ENCODE measurements at regions not wholly inside any gene's neighbourhood (a gene's known extent, or its start where the extent isn't known, plus 50 kb on each side); places are given as distances from the start of the nearest gene placed in this dataset.

DNA sequence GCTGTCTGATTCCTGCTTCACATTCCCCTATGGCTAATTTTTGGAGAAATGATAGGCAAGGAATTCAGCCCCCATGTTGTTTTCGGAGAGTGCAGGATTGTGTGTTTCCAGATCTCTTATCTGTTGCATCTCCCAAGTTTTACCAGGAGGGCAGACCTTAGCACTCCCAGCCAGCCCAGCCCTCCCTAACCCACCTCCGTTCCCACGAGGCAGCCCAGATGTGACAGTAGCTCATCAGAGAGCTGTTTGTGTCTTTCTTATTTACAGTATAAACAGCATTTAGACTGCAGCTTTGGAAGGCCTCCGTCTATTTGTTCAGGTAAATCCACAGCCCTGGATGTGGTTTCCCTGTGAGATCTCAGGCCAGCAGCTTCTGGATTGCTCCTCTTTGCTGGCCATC lies 91.6 kb downstream of the THNSL2 start:
- H3K27ac ChIP-seq: no peak overlapping the region
- DNase-seq: no peak
- WGBS, 4 donors: 84 to 91% (median 86%) methylated on average over 4 of the region's 4 CpGs
- no peaks in the 10 kb centered on the region for H3K9me3 ChIP-seq (replicated peaks in 1 of 3)
- TF ChIP-seq, protein P1, sequence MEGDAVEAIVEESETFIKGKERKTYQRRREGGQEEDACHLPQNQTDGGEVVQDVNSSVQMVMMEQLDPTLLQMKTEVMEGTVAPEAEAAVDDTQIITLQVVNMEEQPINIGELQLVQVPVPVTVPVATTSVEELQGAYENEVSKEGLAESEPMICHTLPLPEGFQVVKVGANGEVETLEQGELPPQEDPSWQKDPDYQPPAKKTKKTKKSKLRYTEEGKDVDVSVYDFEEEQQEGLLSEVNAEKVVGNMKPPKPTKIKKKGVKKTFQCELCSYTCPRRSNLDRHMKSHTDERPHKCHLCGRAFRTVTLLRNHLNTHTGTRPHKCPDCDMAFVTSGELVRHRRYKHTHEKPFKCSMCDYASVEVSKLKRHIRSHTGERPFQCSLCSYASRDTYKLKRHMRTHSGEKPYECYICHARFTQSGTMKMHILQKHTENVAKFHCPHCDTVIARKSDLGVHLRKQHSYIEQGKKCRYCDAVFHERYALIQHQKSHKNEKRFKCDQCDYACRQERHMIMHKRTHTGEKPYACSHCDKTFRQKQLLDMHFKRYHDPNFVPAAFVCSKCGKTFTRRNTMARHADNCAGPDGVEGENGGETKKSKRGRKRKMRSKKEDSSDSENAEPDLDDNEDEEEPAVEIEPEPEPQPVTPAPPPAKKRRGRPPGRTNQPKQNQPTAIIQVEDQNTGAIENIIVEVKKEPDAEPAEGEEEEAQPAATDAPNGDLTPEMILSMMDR (IDR thresholded peaks at IDR 0.05): no peak
- no peak for TF ChIP-seq POLR2A (IDR thresholded peaks at IDR 0.05)
- no peaks in the 10 kb centered on the region for H3K27me3 ChIP-seq
- H3K36me3 ChIP-seq (replicated peaks in 1 of 2): no peaks in the 10 kb centered on the region
- H3K4me1 ChIP-seq (replicated peaks in 1 of 2): peaks cover 6 to 7% of the 10 kb centered on the region in 2 donors
- H3K4me3 ChIP-seq: no peak overlapping the region
- intact Hi-C loops (cut with DNase I): no loop called here

DNA sequence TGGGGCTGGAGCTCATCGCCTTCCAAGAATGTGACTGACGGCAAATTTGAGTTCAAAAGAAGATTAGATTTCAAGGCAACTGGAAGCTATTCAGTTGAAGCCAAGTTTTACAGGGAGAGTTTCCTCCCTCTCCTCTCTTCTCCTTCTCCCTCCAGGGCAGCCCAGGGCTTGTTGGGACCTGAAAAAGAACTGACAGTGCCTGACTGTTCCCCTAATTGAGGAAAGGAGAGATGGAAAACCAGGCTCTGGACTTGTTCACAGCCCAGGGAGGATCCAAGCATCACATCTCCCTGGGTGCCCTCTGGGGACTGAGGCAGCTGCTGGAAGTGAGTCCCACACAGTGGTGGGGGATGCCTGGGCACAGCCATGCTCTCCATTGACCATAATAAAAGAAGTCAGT lies 88.1 kb downstream of the THNSL2 start:
- TF ChIP-seq, protein P1 (IDR thresholded peaks at IDR 0.05): no peak
- TF ChIP-seq POLR2A (IDR thresholded peaks at IDR 0.05): no peak
- 46 to 69% (median 58%) methylated on average over 2 of the region's 2 CpGs for WGBS, 4 donors
- Histone ChIP-seq H3K9me3 (replicated peaks in 1 of 3) (no peaks in the 10 kb centered on the region), H3K27me3 (no peaks in the 10 kb centered on the region), H3K27ac (no peak overlapping the region), H3K4me1 (replicated peaks in 1 of 2) (no peaks in the 10 kb centered on the region), H3K36me3 (replicated peaks in 1 of 2) (no peaks in the 10 kb centered on the region), H3K4me3 (no peak overlapping the region)
- intact Hi-C loops (cut with DNase I): no loop called here
- no peak for DNase-seq

DNA sequence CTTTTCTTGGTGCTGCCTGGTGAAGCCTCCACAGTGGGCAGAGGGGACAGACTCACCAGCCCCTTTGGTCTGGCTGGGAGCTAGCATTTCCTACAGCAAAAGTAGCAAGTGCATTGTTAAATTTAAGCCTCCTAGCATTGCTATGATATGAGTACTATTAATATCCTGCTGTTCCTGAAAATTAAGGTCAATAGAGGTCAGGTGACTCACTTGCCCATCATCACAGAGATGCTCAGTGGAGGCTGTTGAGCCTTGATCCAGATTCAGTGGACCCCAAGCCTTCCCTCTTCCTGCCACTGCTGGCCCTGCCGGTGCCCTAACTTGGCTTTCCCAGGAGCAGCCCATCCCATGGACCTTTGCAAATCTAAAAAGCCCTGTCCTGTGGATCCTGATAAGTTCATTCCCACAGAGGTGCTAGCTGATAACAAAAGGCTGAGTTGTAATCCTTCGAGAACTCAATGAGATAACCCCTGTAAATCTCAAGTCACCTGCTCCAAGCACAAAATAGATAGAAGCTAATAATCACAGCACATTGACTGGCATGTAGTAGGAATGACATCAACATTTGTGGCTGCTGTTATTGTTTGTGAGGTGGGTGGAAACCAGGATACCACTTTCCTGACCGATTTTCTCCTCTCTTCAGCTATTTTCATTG lies 84.4 kb downstream of the THNSL2 start:
- Histone ChIP-seq H3K27ac (no peak overlapping the region), H3K4me3 (no peak overlapping the region), H3K4me1 (replicated peaks in 1 of 2) (no peaks in the 10 kb centered on the region), H3K27me3 (no peaks in the 10 kb centered on the region), H3K36me3 (replicated peaks in 1 of 2) (no peaks in the 10 kb centered on the region), H3K9me3 (replicated peaks in 1 of 3) (no peaks in the 10 kb centered on the region)
- no peak for DNase-seq
- intact Hi-C loops (cut with DNase I): no loop called here
- TF ChIP-seq, protein P1 (IDR thresholded peaks at IDR 0.05): no peak
- no peak for TF ChIP-seq POLR2A (IDR thresholded peaks at IDR 0.05)
- 61 to 75% (median 67%) methylated on average over 3 of the region's 3 CpGs for WGBS, 4 donors

DNA sequence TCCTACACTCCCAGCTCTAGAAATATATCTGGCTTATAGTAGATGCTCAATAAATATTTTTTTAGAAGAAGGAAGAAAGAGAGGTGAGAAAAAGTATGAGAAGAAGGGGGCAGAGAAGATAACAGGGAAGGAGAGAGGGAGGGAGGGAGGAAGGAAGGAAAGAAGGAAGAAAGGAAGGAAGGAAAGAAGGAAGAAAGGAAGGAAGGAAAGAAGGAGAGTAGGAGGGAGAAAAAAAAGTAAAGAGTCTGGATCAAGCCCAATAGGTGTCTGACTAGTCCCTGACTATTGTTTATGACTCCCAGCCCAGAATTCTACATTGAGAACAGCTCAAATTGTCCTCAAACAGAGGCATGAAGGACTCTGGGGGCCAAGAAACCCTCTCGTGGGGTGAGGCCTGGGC lies 83.9 kb downstream of the THNSL2 start:
- H3K9me3 ChIP-seq (replicated peaks in 1 of 3): no peaks in the 10 kb centered on the region
- no peaks in the 10 kb centered on the region for H3K36me3 ChIP-seq (replicated peaks in 1 of 2)
- H3K27ac ChIP-seq: no peak overlapping the region
- 50 to 89% (median 79%) methylated on average over 1 of the region's 1 CpG for WGBS, 4 donors
- H3K4me1 ChIP-seq (replicated peaks in 1 of 2): no peaks in the 10 kb centered on the region
- no peak overlapping the region for H3K4me3 ChIP-seq
- no peaks in the 10 kb centered on the region for H3K27me3 ChIP-seq
- TF ChIP-seq, protein P1 (IDR thresholded peaks at IDR 0.05): no peak
- intact Hi-C loops (cut with DNase I): no loop called here
- no peak for DNase-seq

All from adrenal gland (tissue), 9 donors.